Tibial artery (tissue), 4 donors: ENCODE measurements at regions not wholly inside any gene's neighbourhood (a gene's known extent, or its start where the extent isn't known, plus 50 kb on each side); places are given as distances from the start of the nearest gene placed in this dataset.

Source experiments
- DNase-seq, 2 donors: peaks; one replicate each; pipeline ENCODE4 v3.0.0-alpha.2; 2019
- H3K27ac ChIP-seq, 2 donors: fragments of 200-600 bp; sonication (generic) in 1 of 2; 1 replicate in 1 of 2; 2 replicates in 1 of 2; pipeline ENCODE4 v1.5.1; 2018 to 2019; ENCODE audit warnings: mild to moderate bottlenecking in 1 of 2
- H3K27me3 ChIP-seq, 2 donors: fragments of 200-600 bp; sonication (generic) in 1 of 2; one replicate each; pipeline versions ENCODE4 v1.5.1 to v1.6.0; 2016 to 2019
- H3K36me3 ChIP-seq, 3 donors: fragments of 200-600 bp; sonication (generic) in 2 of 3; one replicate each; pipeline ENCODE4 v1.5.1; 2016 to 2019; ENCODE audit warnings: mild to moderate bottlenecking in 2 of 3
- H3K4me1 ChIP-seq, 4 donors: fragments of 200-600 bp; sonication (generic) in 2 of 4; 1 replicate in 3 of 4; 2 replicates in 1 of 4; pipeline ENCODE4 v1.5.1; 2016 to 2019
- H3K4me3 ChIP-seq, 2 donors: fragments of 200-600 bp; sonication (generic) in 1 of 2; 1 replicate in 1 of 2; 2 replicates in 1 of 2; pipeline ENCODE4 v1.5.1; 2018 to 2019; ENCODE audit warnings: mild to moderate bottlenecking in 2 of 2
- H3K9me3 ChIP-seq, 3 donors: fragments of 200-600 bp; sonication (generic) in 1 of 3; one replicate each; pipeline ENCODE4 v1.5.1; 2016 to 2019
- intact Hi-C: fragments of 100-400 bp; cut with DNase I; formaldehyde crosslinking; loops from one replicate; pipeline ENCODE4 v1.15.0; 2023; ENCODE audit warnings: low total_unique reads
- TF ChIP-seq, protein P1 (sequence below), 2 experiments: fragments of 200-600 bp in 1 of 2; fragments of 450-650 bp in 1 of 2; IDR thresholded peaks; one replicate each; pipeline ENCODE4 v1.5.1; 2017 to 2019; ENCODE audit warnings: antibody characterized with exemption in 2 of 2, mild to moderate bottlenecking in 1 of 2, moderate library complexity in 1 of 2

DNA sequence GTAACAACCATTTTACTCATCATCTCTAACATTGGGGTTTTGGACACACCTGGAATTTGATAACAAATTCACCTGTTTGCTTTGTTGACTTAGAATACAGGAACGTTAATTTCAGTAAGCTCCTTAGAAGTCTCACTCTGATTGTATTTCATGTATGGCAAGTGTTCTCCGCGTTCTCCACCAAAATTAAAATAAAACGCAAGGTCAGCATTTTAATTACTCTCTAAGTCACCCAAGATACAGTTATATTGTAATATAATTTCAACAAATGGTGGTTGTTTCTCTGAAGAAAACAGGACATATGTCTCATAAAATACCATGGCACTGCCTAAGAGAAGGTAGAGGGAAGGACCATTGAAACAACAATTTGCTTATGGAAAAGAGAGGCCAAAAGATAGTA is 742.1 kb downstream of the LIG4 start:
- intact Hi-C loops = no loop called here
- TF ChIP-seq, protein P1, sequence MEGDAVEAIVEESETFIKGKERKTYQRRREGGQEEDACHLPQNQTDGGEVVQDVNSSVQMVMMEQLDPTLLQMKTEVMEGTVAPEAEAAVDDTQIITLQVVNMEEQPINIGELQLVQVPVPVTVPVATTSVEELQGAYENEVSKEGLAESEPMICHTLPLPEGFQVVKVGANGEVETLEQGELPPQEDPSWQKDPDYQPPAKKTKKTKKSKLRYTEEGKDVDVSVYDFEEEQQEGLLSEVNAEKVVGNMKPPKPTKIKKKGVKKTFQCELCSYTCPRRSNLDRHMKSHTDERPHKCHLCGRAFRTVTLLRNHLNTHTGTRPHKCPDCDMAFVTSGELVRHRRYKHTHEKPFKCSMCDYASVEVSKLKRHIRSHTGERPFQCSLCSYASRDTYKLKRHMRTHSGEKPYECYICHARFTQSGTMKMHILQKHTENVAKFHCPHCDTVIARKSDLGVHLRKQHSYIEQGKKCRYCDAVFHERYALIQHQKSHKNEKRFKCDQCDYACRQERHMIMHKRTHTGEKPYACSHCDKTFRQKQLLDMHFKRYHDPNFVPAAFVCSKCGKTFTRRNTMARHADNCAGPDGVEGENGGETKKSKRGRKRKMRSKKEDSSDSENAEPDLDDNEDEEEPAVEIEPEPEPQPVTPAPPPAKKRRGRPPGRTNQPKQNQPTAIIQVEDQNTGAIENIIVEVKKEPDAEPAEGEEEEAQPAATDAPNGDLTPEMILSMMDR (IDR thresholded peaks at IDR 0.05) = no peak
- H3K27me3 ChIP-seq = no peaks in the 10 kb centered on the region
- no peak overlapping the region for H3K27ac ChIP-seq
- H3K36me3 ChIP-seq = no peaks in the 10 kb centered on the region
- H3K4me1 ChIP-seq = peaks cover 0 to 12% (median 0%) of the 10 kb centered on the region in 4 donors
- no peak overlapping the region for H3K4me3 ChIP-seq
- H3K9me3 ChIP-seq = no peaks in the 10 kb centered on the region
- no peak for DNase-seq

GRCh38 chr13:107466326-107467099 is 748.8 kb downstream of the LIG4 start:
- Histone ChIP-seq H3K27me3 (no peaks in the 10 kb centered on the region), H3K36me3 (no peaks in the 10 kb centered on the region), H3K4me1 (peaks cover 0 to 12% (median 6%) of the 10 kb centered on the region in 4 donors), H3K27ac (no peak overlapping the region), H3K4me3 (no peak overlapping the region), H3K9me3 (no peaks in the 10 kb centered on the region)
- intact Hi-C loops = no loop called here
- TF ChIP-seq, protein P1 (IDR thresholded peaks at IDR 0.05) = no peak
- DNase-seq = no peak

- no peaks in the 10 kb centered on the region for H3K27me3 ChIP-seq
- H3K27ac ChIP-seq = peak overlapping the region in 1 of 2 donors; percentile 48
- TF ChIP-seq, protein P1 (IDR thresholded peaks at IDR 0.05) = no peak
- intact Hi-C loops = no loop called here
- peaks cover 0 to 52% (median 20%) of the 10 kb centered on the region in 4 donors for H3K4me1 ChIP-seq
- no peak overlapping the region for H3K4me3 ChIP-seq
- no peak for DNase-seq
- H3K36me3 ChIP-seq = no peaks in the 10 kb centered on the region
- no peaks in the 10 kb centered on the region for H3K9me3 ChIP-seq
Observed at GRCh38 chr13:107462501-107462900, 752.8 kb downstream of the LIG4 start.

DNA sequence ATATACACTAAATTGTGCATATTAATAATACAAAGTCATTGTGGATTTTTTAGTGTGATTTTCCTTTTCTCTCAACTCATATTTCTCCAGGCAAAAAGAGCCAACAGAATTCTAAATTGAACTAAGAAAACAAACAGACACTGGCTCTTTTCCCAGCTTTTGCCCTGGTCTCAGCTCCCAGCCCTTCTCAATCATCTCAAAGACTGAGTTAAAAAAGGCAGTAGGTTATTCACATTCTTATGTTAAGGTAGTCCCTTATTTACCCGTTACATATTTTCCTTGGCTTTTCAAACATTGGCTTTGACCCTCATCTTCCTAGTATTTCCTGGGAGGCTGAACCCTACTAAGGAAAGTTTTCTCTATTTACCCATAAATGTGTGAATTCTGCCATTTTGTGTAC is 753.6 kb downstream of the LIG4 start:
- Histone ChIP-seq H3K27me3 (no peaks in the 10 kb centered on the region), H3K4me1 (peaks cover 0 to 52% (median 20%) of the 10 kb centered on the region in 4 donors), H3K9me3 (no peaks in the 10 kb centered on the region), H3K27ac (peak overlapping the region in 1 of 2 donors; percentile 48), H3K4me3 (no peak overlapping the region), H3K36me3 (no peaks in the 10 kb centered on the region)
- TF ChIP-seq, protein P1 (IDR thresholded peaks at IDR 0.05) = no peak
- no peak for DNase-seq
- intact Hi-C loops = no loop called here

DNA sequence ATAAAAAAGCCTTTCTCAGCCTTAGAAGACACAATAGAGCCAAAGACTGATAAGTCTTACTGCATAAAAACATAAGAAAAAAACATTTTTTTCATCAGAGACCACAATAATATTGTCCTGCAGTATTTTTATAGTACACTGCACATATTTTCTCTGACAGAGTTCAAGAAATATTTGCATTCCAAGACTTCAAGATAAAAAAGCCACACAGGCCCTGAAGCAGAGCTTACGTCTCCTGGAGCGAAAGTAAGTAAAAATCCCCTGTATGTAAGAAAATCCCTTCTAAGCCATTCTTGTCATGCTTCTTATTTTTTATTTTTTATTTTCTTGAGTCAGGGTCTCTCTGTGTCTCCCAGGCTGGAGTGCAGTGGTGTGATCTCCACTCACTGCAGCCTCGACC is 755.9 kb downstream of the LIG4 start:
- H3K27ac ChIP-seq = peak overlapping the region; percentile 28 to 62
- H3K27me3 ChIP-seq = no peaks in the 10 kb centered on the region
- no peak for DNase-seq

More for the DNA sequence above, 755.9 kb downstream of the LIG4 start:
- no peak overlapping the region for H3K4me3 ChIP-seq
- intact Hi-C loops = no loop called here
- TF ChIP-seq, protein P1 (IDR thresholded peaks at IDR 0.05) = no peak
- H3K9me3 ChIP-seq = no peaks in the 10 kb centered on the region
- H3K4me1 ChIP-seq = peaks cover 0 to 56% (median 20%) of the 10 kb centered on the region in 4 donors
- H3K36me3 ChIP-seq = no peaks in the 10 kb centered on the region
